Embryonic facial prominence (tissue), 1 donor: ENCODE measurements at regions not wholly inside any gene's neighbourhood (a gene's known extent, or its start where the extent isn't known, plus 50 kb on each side); places are given as distances from the start of the nearest gene placed in this dataset.

ENCODE experiments used
- DNase-seq: peaks from one replicate; pipeline ENCODE4 v3.0.0-alpha.2; 2016; ENCODE audit errors: extremely low spot score

DNA sequence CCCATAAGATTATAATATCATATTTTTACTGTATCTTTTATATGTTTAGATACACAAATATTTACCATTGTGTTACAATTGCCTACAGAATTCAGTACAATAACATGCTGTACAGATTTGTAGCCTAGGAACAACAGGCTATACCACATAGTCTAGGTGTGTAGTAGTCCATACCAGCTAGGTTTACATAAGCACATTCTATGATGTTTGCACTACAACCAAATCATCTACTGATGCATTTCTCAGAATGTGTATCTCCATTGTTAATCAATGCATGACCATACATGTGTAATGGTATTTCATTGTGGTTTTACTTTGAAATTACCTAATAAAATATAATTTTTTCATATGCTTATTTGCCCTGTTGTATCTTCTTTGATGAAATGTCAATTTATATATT, 288.1 kb upstream of the PCDH10 start:
- no peak for DNase-seq

DNA sequence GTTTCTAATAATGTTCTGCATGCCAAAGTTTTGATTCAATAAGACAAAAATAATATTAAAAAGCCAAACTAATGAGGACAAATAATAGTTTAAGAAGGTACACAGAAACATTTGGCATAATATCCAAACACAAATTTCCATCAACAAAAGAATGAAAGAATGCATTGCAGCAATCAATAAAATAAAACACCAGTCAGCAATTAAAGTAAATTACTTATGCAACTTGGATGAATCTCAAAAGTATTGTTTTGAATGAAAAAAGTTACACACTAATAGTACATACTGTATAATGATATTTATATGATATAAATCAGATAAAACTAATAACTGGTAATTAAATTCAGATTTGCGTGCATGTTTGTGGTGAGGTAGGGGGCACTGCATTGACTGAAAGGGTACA, 285.5 kb upstream of the PCDH10 start:
- no peak for DNase-seq

DNA sequence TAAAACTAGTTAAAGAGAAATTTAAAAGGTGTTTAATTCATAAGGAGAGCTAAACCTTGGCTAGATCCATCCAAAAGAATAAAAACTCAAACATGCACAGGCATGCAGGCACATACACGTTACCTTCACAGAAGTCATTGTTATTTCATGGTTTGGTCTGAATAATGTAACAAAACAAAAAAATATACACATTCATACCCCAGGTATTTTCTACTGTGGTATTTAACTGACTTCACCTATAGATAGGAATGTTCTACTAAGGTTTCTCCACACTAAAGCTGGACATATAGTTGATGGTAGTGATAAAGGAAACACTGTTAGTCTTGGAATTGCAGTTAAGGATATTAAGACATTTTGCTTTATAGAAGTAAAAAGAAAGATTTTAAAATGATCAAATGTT, 283.6 kb upstream of the PCDH10 start:
- DNase-seq, result no peak

DNA sequence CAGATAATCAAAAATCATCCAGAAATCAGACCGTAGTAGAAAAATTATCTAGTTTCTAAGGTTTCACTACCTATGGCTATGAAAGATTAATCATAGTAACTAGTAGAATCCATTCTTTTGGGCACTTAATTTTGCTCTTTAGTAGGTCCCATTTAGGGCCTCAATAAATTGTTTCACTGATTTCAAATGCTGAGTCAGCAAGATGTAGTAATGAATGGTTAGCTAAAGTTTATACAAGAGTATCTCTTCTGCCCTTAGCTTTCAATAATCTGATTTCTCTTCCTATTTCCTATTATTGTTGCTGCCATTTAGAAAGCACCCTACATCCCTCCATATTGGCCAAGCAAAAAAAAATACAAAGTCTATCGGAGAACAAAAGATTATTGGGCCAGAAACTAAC, 283.2 kb upstream of the PCDH10 start:
- no peak for DNase-seq

DNA sequence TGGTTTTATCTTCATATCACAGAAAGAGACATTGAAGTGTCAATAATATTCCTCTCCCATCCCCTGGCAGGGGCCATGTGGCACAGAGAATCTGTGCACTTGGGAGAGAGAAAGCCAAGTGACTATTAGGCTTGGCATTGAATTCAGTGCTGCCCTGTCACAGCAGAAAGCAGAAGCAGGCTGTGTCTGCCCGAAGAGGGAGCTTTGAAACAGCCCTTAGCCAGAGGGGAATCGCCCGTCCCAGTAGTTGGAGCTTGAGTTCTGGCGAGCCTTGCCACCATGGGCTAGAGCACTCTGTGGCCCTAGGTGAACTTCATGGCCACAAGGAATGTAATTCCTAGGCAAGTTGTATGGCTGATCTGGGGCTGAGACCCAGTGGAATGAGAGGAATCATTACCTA, 282.5 kb upstream of the PCDH10 start:
- no peak for DNase-seq

DNA sequence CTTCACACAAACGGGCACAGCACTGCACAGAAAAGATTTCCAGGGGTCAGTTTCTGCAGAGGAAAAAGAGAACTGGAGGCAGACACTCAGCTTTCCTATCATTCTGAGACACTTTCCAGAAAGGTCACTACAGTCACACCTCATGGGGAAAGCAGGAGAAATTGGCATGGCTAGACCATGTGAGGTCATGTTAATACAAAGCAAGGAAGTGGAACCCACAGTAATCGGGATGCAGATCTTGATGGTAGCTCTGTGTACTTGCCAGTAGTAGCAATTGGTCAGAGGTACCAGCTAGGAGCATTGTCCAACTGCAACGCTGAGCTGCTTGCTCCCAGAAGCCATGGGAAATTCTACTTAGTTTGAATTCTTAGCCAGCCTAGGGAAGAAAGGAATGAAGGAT, 255.3 kb upstream of the PCDH10 start:
- no peak for DNase-seq

DNA sequence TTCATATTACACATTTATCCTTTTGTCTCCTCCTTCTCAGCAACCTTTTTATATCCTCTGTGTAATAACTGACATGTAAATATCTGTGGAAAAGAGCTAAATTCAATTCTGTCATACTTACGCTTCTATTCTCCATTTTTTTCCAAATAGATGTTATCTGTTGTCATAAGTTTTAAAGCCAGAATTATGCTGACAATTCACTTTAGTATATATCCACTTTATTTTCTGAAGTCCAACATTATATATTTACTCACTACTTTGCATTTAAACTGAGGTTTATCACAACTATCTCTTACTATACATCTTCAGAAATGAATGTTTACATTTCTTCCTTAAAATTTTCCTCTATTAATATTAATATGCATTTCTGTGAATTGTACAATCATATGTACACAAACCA, 247.9 kb upstream of the PCDH10 start:
- no peak for DNase-seq

DNA sequence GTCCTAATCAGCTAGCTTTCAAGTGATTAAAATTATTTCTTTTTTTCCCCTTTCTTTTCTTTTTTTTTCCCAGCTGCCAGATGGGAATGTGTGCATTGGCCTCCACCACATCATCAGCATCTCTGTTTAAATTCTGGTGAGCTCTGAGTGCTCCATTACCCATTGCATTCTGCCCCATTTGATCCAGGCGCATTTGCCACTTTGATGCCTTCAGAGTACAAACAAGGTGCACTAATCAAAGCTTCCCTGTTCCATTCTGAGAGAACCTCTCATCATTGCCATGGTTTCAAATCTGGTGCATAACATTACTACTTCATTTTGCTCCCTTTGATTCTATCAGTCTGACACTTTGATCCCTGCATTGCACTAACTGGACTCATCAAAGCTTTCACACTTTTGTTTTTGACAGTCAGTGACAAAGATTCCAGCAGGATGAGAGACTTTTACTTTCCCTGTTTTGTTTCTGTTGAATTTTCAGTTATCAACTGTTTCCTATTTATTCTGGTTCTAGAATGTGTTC, 238.8 kb upstream of the PCDH10 start:
- DNase-seq, result no peak

DNA sequence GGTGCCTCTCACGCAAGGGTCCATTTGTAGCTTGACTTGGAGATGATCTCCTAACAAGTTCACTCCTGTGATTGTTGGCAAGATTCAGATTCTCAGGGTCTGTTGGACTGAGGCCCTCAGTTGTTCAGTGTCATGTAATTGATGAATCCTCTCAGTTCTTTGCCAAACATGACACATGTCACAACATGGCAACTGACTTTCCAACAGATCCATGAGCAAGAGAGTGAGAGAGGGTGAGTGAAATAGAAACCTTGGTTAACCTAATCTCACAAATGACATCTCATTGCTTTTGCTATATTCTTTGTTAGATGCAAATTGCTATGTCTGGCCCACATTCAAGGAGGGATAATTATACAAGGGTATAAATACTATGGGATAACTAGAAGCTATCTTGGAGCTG, 231.0 kb upstream of the PCDH10 start:
- no peak for DNase-seq

DNA sequence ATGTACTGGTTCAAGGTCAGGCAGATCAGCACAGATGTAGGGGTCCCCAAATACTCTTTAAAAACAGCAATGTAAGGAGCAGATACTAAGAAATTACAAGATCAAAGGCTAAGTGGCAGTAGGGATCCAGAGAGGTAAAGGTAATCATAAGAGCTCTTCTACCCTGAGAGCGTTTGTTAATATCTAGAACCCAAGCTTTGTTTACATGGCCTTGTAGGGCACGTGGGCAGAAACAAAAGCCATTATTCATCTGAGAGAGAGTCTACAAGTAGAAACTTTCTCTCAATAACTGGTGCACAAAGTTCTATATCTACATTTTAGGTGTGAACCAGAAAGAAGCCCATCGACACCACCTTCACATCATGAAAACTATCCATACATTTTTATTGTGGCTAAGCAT, 225.6 kb upstream of the PCDH10 start:
- no peak for DNase-seq

DNA sequence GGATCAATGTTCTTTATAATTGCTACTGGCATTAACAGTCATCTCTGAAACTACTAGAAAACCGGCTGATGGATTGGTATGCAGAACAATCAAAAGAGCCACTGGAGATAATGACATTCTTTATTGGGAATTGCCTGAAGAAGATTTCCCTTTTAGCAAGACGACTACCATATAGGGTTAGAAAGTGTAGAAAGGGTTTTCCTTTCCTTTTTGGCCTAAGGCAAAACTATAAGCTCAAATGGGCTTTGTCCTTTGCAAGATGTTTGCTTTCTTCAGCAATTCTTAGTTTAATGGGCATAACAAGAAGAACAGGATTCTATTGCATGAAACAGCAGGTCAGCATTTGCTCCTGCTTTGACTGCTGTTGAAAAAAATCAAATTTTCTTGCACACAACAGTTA, 214.2 kb upstream of the PCDH10 start:
- no peak for DNase-seq

DNA sequence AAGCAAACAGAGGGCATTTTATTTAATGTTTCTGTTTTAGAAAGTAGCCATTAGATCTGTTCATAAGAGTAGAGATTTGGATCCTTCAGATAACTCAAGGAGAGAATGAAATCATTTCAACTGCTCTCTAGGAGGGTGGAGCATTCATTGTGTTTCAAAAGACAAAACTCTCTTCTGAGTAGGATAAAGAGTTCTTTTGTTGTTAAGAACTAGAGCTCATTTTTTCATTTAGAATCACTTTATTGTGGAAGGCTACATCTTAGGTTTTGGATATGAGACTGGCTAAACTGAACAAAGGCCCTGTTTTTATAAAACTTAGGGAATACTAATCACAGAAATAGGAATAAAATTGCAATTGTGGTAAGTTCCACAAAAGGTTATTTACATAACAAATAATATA, 193.9 kb upstream of the PCDH10 start:
- no peak for DNase-seq

DNA sequence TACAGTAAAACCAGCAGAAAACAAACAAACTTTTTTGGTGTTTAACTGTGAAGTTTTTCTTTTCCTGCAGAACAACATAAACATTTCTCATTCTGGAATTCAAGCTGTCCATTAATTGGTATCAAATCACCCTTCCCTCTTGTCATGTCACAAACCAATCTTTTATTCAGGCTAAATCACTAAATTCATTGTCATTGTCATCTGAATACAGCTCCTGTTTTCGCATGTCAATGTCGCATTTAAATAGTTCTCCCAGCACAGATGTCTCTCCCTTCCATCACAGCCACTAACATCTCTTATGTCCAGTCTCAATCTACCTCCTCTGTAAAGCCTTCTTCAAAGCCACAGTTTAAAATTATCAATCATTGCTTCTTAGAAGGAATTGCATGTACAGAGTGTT, 192.1 kb upstream of the PCDH10 start:
- DNase-seq, result no peak

DNA sequence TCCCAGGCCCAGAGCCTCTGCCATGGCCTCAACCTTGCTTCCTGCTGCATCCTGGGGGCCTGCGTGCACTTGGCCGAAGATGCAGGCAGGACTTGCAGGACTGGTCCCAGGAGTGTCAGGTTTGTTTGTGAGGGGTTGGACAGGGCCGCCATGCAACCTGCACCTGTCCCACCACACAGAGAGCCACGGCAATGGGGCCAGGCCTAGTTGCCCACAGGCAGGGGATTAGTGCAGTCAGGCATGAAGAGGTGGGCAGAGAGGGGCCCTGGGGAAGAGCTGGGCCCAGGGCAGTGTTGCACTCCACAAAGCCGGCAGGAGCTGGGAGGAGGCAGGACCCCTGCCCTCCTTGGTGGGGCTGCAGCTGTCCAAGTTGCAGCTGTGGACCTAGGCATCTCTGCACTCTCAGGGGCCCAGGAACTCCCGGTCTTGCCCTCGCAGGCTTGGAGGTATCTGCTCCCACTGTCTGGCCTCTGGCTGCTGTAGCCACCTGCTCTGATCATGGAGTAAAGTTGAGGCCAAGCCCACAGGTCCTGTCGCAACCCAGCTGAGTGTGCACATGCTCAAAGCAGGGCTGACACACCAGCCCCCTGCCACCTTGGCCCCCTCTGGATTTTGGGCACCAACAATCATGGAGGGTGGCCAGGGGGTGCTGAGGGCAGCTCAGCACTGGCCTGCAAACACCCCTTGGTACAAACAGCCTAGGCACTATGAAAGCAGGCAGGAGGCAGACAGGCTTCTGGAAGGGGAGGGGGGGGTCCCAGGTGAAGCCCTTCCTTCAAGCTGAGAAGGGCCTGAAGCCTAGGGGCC, 190.4 kb upstream of the PCDH10 start:
- no peak for DNase-seq

DNA sequence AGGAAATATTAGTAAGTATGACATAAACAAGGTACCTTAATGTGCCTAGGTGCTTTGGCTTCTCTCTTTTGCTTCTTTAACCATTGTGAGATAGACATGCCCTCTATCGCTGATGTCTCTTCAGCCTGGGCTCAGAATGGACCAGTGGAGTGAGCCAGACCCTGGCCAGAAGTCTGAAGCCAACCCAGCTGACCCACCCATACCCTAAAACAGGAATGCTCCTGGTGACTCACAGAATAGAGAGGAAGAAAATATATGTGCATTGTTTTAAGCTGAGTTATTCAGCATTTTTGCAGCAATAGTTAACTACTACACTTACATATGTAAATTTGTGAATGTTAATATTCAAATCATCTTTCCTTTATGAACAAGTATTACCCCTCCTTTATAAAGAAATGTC, 167.5 kb upstream of the PCDH10 start:
- no peak for DNase-seq

DNA sequence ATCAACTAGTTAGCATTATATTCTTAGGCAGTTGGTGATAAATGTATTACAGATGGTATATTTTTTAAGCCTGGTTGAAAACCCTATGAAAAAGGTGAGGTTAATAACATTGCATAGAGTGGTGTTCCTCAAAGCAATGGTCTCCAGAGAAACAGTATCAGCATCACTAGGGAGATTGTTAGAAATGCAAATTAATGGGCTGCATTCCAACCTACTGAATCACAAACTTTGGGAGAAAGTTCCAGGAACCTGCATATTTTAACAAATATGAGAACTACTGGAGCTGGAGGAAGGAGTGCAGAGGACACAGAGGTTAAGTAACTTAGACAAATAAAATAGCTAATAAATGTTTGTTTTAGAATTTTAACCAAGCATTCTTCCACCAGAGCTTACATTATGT, 166.9 kb upstream of the PCDH10 start:
- DNase-seq, result no peak

DNA sequence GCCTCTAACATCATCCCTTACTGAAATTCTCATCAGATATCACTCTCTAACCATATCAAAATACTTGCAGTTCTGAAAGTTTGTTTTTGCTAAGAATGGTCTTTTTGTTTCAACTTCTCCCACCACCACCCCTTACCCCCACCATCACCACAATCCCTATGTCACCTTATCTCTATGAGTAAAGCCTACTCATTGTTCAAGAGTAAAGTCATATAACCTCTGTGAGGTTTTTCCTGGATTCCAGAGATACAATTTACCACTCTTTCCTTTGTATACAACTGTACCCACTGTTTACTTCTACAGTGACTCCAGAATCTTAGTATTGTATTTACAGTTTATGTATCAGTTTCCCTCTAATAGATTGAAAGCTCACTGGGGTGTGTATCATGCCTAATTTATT, 158.0 kb upstream of the PCDH10 start:
- DNase-seq, result no peak

DNA sequence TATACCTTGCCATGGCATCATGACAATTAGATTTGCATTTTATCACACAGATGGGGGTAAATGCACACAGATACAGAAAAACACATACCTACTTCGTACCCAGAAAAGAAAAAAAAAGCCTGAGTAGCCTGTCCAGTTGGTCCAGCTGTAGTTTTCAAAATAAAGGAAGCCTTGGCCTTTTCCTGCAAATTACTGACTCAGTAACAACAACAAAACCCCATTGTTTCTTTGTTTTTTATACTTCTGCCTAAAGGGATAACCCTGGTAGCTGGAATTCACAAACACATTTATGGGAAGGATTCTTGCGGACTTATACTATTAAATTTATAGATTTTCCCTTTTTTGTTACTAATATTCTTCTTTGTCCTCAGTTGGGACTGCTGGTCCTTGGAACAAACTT, 156.4 kb upstream of the PCDH10 start:
- DNase-seq, result no peak

DNA sequence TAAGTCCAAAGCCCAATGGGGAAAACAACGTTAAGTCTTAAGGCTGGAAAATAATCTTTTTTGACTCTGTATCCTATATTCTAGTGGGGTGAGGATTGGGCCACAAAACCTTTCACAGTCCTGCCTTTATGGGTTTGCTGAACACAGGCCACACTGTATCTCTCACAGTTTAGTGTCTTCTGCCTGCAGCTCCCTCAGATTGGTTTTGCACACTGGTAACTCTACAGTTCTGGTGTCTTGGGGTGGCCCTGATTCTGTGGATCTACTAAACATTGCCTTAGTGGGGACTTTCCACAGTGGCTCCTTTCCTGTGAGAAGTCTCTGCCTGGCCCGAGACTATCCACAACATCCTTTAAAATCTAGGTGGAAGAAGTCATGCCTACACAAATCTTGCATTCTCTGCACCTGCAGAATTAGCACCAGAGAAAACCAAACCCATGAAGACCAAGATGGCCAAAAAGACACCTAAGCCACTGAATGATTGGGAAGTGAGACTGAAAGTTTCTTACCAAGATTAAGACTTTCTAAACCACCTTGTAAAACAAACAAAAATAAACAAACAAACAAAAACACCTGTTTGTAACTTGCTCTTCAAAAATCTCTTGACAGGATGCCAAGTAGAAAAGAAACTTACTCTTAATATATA, 150.4 kb upstream of the PCDH10 start:
- DNase-seq, result no peak

DNA sequence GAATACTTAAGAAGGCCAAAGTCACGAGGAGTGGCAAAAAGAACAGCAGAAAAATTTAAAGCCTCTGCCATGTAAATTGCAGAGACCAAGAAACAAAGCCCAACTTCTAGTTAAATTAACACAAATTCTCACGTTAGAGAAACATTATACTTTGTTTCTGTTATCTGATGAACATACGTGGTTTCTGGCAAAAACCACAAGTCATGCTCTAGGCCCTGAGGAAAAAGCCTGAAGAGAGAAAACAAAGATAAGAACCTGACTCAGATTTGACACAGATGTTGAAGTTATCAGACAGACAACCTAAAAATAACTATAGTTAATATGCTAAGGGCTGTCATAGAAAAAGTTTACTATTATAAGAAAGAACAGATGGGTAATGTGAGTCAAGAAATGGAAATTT, 149.1 kb upstream of the PCDH10 start:
- DNase-seq, result no peak

DNA sequence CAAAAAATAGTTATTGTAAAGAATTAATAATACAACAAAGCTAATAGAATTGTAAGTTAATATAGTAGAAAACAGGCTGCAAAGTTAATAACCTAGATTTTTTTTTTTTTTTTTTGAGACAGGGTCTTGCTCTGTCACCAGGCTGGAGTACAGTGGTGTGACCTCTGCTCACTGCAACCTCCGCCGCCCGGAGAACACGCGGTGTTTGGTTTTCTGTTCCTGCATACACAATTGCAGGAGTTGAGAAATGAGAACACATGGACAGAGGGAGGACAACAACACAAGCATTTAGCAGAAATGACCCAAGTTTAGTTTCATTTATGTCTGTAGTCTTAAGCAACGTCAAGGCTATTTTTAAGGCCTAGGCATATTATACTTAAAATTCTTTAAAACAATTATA, 145.9 kb upstream of the PCDH10 start:
- no peak for DNase-seq

DNA sequence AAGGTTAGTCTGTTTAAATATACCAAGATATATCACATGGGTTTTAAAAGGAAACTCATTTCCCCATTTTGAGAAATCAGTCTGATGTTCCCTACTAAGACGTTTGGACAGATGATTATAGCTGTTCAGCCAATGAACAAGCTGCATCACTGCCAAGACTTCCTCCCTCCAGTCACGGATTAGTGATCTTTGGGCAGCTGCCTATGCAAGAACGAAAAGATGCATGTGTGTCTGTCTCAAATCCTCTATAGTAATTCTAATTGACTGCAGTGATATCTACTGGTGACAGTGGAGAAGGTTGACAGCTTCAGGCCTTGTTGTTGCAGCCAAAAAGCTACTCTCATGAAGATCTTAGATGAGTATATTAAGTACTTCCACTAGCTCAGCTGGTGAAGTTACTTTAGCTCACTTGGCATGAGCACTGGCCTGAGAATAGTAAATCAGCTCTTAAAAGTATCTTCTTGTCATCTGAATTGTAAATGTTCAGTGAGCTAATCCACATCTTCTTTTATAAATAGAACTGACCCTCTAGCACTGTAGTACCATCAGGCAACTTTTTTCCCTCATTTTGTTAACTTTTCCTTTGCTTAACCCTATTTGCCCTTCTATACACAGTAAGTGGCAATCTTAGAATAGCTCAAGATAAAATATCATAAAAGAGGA, 134.5 kb upstream of the PCDH10 start:
- DNase-seq, result no peak

DNA sequence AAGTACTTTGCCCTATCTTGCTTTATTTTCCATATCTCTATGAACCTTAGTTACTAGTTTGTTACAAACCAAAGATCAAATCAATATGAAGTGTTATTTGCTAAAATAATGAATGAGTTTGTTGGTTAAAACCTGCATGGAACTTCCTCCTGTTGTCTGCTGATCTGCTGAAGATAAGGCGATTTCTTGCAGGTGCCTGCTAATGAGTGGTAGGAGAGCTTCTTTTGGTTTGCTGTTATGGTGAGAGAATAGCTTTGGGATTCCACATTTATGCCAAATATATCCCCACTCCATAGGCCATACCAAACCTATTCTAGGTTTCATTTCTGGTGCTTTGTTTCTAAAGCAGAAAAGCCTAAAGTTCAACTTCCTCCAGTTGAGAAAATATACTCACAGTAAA, 103.8 kb upstream of the PCDH10 start:
- no peak for DNase-seq
